ENCODE measurements at regions not wholly inside any gene's neighbourhood (a gene's known extent, or its start where the extent isn't known, plus 50 kb on each side); places are given as distances from the start of the nearest gene placed in this dataset.

DNA sequence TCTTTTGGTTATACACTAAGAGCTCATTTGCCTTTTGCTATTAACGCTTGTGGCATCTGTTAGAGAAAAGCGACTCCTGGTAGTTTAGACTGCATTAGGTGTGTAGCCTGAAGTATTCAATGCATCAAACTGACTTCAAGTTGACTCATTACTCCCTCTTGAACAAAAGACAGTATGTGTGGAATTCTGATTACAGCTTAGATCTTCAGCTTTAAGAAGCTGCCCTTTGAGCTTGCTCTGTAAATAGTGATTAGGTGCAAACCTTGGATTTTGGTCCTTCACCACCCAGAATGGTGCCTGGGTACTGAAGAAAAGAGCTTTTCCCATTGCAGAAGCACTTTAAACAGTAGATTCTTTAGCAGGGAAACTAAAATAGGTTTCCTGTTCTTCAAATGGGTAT is 62.1 kb downstream of the FAT3 start:
- TF ChIP-seq CTCF (IDR thresholded peaks at IDR 0.05): no peak
- TF ChIP-seq EZH2 (IDR thresholded peaks at IDR 0.05): no peak
- TF ChIP-seq EZH2phosphoT487 (IDR thresholded peaks at IDR 0.05): no peak
